Heart left ventricle (tissue), 16 donors: ENCODE measurements at regions not wholly inside any gene's neighbourhood (a gene's known extent, or its start where the extent isn't known, plus 50 kb on each side); places are given as distances from the start of the nearest gene placed in this dataset.

Experiments used
- ATAC-seq, 4 donors: fragments of 200-7000 bp; cut with Tn5 transposase; one replicate each; pipeline ENCODE4 v1.9.1; 2020 to 2022; ENCODE audit warnings: moderate library complexity in 4 of 4, mild to moderate bottlenecking in 3 of 4, moderate number of reproducible peaks in 1 of 4
- DNase-seq, 5 donors: peaks; one replicate each; pipeline ENCODE4 v3.0.0-alpha.2; 2020
- H3K27ac ChIP-seq, 12 donors: fragments of 200-600 bp; sonication (generic) in 4 of 12; one replicate each; pipeline versions ENCODE4 v1.5.0 to v1.8.0; 2016 to 2022; ENCODE audit warnings: mild to moderate bottlenecking in 2 of 12
- H3K27me3 ChIP-seq, 9 donors: fragments of 200-600 bp; sonication (generic) in 2 of 9; one replicate each; pipeline versions ENCODE4 v1.5.1 to v1.8.0; 2016 to 2022; ENCODE audit warnings: mild to moderate bottlenecking in 3 of 9
- H3K36me3 ChIP-seq, 9 donors: fragments of 200-600 bp; sonication (generic) in 2 of 9; one replicate each; pipeline versions ENCODE4 v1.5.0 to v1.8.0; 2018 to 2022; ENCODE audit warnings: mild to moderate bottlenecking in 2 of 9
- H3K4me1 ChIP-seq, 12 donors: fragments of 200-600 bp; sonication (generic) in 4 of 12; one replicate each; pipeline versions ENCODE4 v1.5.0 to v1.8.0; 2016 to 2022; ENCODE audit warnings: mild to moderate bottlenecking in 3 of 12
- H3K4me3 ChIP-seq, 12 donors: fragments of 200-600 bp; sonication (generic) in 4 of 12; one replicate each; pipeline versions ENCODE4 v1.5.0 to v1.8.0; 2017 to 2022; ENCODE audit warnings: mild to moderate bottlenecking in 9 of 12, moderate library complexity in 4 of 12
- H3K9me3 ChIP-seq, 12 donors: fragments of 200-600 bp; sonication (generic) in 4 of 12; one replicate each; pipeline versions ENCODE4 v1.5.0 to v1.8.0; 2016 to 2022; ENCODE audit warnings: mild to moderate bottlenecking in 1 of 12
- CTCF ChIP-seq, 12 donors: fragments of 200-600 bp; sonication (generic) in 4 of 12; IDR thresholded peaks; one replicate each; pipeline versions ENCODE4 v1.5.0 to v1.8.0; 2018 to 2022; ENCODE audit warnings: antibody characterized with exemption in 12 of 12, mild to moderate bottlenecking in 5 of 12
- POLR2A ChIP-seq, 2 donors: fragments of 450-650 bp; IDR thresholded peaks; one replicate each; pipeline ENCODE4 v1.6.1; 2017; ENCODE audit warnings: antibody characterized with exemption in 2 of 2, mild to moderate bottlenecking in 2 of 2, moderate library complexity in 2 of 2
- WGBS, 4 donors: extraction: QIAGEN DNeasy Blood & Tissue Kit in 2 of 4; methylation state at CpG; one replicate each; pipeline versions ENCODE4 v1.1.5 to v1.1.7; 2013 to 2018; 5-methylcytosine and 5-hydroxymethylcytosine counted together
- intact Hi-C, 10 donors: fragments of 100-400 bp; cut with DNase I; formaldehyde crosslinking; loops; one replicate each; pipeline versions ENCODE4 v1.11.1 to v1.14.2; 2022
- donor health status: ischemic (EF 13 %, LVEDD 7.1; RV severe dilation, severe dysfunction).
- donor health status: healthy with polysubstance abuse.
- donor health status: DM: no; HTN: yes; CAD: no.
- donor health status: DM: no; HTN: no; CAD: no.
- donor health status: ischemic (EF 25% LVEDD 6.9; RV normal size, moderate dysfunction).
- donor health status: ischemic (EF 25% LVEDD 5.7; RV mildly dilated, moderate dysfunction).
- donor health status: healthy.
- donor health status: DM: yes; HTN: yes; CAD: no.
- donor health status: ischemic (EF 35%, LVEDD 5.7; RV mildly dilated, moderate dysfunction).
- donor health status: nonischemic (EF 11% LVEDD 7.7; RV severe dilation, severe dysfunction).
- donor health status: DM: yes; HTN: yes; CAD: no.
- donor health status: PGD.
- donor health status: ischemic (EF 29% LVEDD 5.4; RV normal size, mild dysfunction).
- donor health status: nonischemic (EF 23%, LVEDD 6.1; RV moderate dilation, normal function).

- TF ChIP-seq CTCF (IDR thresholded peaks at IDR 0.05): no peak
- no peak for TF ChIP-seq POLR2A (IDR thresholded peaks at IDR 0.05)
- Histone ChIP-seq H3K4me1 (no peaks in the 10 kb centered on the region), H3K36me3 (no peaks in the 10 kb centered on the region), H3K4me3 (no peak overlapping the region), H3K27me3 (no peaks in the 10 kb centered on the region), H3K27ac (no peak overlapping the region), H3K9me3 (no peaks in the 10 kb centered on the region)
- intact Hi-C loops: no loop called here
- DNase-seq: no peak
- ATAC-seq: no peak
Measured at GRCh38 chr4:136939781-136940180, 592.5 kb downstream of the PCDH18 start.

GRCh38 chr4:136935871-136936270 lies 596.4 kb downstream of the PCDH18 start:
- H3K4me3 ChIP-seq: no peak overlapping the region
- no peak overlapping the region for H3K27ac ChIP-seq
- DNase-seq (no peak), ATAC-seq (no peak)
- no peaks in the 10 kb centered on the region for H3K9me3 ChIP-seq
- intact Hi-C loops: no loop called here
- 41 to 49% (median 45%) methylated on average over 3 of the region's 3 CpGs for WGBS, 4 donors
- no peaks in the 10 kb centered on the region for H3K36me3 ChIP-seq
- no peak for TF ChIP-seq POLR2A (IDR thresholded peaks at IDR 0.05)
- no peak for TF ChIP-seq CTCF (IDR thresholded peaks at IDR 0.05)
- no peaks in the 10 kb centered on the region for H3K27me3 ChIP-seq
- H3K4me1 ChIP-seq: no peaks in the 10 kb centered on the region

GRCh38 chr4:136935305-136935704 lies 597.0 kb downstream of the PCDH18 start:
- intact Hi-C loops: no loop called here
- Histone ChIP-seq H3K4me3 (no peak overlapping the region), H3K4me1 (no peaks in the 10 kb centered on the region), H3K27ac (no peak overlapping the region), H3K9me3 (no peaks in the 10 kb centered on the region), H3K36me3 (no peaks in the 10 kb centered on the region), H3K27me3 (no peaks in the 10 kb centered on the region)
- 83 to 95% (median 93%) methylated on average over 1 of the region's 1 CpG for WGBS, 4 donors
- DNase-seq (no peak), ATAC-seq (no peak)
- no peak for TF ChIP-seq CTCF (IDR thresholded peaks at IDR 0.05)
- no peak for TF ChIP-seq POLR2A (IDR thresholded peaks at IDR 0.05)

- ATAC-seq (no peak), DNase-seq (no peak)
- no peaks in the 10 kb centered on the region for H3K36me3 ChIP-seq
- no peak overlapping the region for H3K4me3 ChIP-seq
- TF ChIP-seq CTCF (IDR thresholded peaks at IDR 0.05) (no peak), POLR2A (IDR thresholded peaks at IDR 0.05) (no peak)
- intact Hi-C loops: no loop called here
- 32 to 61% (median 38%) methylated on average over 1 of the region's 1 CpG for WGBS, 4 donors
- no peaks in the 10 kb centered on the region for H3K27me3 ChIP-seq
- no peaks in the 10 kb centered on the region for H3K9me3 ChIP-seq
- no peak overlapping the region for H3K27ac ChIP-seq
- H3K4me1 ChIP-seq: no peaks in the 10 kb centered on the region
Measured at GRCh38 chr4:136934601-136935000, 597.7 kb downstream of the PCDH18 start.
